Activated T-cell treated with anti-CD3 and anti-CD28 coated beads for 1 hour (primary cell): ENCODE measurements at regions not wholly inside any gene's neighbourhood (a gene's known extent, or its start where the extent isn't known, plus 50 kb on each side); places are given as distances from the start of the nearest gene placed in this dataset.

Experiments used
- DNase-seq: peaks from one replicate; pipeline ENCODE4 v3.0.0-alpha.2; 2020; ENCODE audit warnings: low read depth

DNA sequence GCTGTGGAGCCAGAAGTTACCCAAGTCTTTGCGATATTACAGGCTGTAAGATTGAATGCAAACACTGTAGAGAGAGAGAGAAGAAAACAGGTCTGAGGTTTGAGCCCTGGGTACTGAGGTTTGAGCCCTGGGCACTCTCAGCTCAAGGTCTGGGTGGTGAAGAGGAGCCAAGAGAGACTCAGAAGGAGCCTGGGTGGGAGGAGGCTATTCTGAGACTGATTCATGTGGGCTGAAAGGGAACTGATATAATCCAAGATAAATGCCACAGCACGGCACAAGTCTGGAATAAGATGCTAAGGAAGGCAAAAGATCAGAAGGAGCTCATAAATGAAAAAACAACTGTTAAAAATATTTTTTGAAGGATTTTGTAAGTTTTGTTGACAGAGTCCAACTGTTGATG is 407.6 kb upstream of the HS6ST1 start:
- DNase-seq: no peak

DNA sequence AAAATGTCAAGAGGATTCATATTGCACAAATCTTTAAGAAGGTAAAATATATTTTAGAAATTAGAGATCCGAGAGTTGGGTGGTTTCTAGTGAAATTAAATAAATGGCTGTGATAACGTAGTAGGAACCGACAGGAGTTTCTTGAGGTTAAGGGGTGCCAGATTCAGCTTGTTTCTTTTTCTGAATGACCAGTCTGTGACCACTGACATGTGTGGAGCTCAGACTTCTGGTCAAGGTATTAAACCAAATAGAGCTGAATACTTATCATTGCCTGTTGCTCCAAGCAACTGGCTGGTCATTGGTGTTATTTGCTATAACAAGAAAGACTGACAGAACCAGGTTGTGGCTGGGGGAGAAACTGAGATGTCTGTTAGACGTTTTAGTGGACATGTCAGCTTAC is 408.2 kb upstream of the HS6ST1 start:
- no peak for DNase-seq

DNA sequence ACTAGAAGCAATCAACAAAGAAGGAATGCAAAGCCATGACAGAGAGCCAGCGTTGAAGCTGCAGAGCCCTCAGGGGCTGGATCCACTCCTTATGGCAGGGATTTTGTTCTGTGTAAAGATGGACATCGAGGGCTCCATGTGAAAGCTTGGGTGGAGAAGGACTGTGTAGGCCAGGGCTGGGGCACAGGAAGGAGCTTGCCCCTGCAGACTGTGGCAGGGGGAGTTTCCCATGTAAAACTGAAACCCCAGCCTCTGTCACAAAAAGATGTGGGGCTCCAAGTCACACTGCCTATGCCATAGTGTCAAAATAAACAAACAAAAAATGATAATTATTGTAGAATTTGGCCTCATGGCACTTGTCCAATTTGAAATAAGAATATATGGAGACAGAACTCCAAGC is 408.7 kb upstream of the HS6ST1 start:
- DNase-seq: no peak

DNA sequence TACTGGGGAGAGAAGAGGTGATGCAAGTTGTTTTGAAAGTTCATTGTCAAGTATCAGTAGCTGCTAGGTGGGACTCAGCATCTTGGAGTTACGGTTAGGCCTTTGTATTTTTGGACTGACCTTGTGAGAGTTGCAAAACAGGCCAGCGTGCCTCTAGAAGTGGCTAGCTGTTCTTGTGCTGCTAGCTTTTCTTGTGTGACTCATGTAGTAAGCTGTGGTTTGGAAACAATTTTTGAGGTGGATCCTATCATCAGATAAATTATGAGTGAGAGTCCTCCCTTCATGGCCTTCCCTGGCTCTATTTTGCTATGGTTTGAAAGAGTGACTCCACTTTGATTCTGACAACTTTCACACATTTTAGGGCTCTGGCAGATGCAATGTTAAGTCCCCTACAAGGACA is 409.2 kb upstream of the HS6ST1 start:
- no peak for DNase-seq

DNA sequence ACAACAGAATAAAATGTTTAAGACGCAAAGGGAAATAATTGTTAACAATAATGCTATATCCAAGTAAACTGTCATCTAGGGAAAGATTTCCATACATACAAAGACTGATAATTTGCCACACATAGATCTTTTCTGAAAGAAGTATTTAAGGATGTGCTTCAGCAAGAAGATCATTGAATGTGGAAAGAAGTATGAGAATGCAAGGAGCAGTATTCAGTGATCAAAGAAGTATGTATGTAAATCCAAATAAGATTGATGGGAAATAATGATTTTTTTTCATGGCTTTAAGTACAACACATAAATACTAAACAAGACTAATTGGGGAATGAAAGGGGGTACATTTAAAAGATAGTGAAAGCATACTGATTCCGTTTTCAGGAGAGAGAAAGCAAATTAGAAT is 410.4 kb upstream of the HS6ST1 start:
- no peak for DNase-seq

DNA sequence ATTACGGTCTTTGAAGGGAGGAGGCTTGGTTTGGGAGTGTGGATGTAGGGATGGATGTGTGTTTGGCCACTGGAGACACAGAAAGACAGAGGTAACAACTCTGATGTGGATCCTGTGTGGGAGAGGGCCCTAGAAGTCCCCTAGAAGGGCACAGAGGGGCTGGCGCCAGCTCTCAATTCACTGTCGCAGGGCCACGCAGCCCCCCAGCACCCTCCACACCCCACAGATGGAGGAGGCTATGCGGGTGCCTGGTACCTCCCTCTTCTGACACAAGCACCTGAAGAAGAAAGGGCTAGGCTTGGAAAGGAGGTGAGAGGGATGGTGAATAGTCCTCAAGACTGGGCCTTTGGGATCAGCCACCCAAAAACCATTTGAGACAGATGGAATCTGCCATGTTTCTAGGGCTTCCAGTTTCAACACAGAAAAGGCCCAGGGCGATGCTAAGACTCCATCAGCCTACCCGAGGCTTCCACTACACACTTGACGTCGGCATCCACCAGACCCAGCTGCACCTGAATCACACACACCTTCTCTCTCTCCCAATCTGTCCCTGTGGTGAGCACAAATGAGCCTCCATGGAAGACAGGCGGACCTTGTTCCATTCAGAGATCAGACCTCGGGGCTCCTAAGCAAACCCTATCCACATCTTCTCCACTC is 413.5 kb upstream of the HS6ST1 start:
- no peak for DNase-seq

DNA sequence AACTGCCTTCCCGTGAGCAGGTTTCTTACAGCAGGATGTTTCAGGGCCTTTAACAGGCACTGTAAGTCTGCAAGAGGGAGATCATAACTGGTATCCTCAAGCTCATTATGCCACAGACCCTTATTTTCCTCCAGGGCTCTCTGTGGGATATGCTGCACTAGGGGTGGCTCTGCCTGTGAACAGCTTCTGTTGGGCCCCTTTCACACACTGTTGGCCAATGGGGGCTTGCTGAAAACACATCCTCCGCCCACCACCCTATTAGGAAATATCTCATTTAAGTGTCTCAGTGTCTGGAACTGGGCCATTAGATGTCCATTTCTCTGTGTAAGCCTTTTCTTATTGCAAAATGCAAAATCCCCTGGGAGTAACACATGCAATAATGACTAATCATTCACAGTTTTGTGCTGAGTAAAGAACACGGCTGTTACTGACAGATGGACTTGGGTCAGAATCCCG is 414.3 kb upstream of the HS6ST1 start:
- DNase-seq: no peak

DNA sequence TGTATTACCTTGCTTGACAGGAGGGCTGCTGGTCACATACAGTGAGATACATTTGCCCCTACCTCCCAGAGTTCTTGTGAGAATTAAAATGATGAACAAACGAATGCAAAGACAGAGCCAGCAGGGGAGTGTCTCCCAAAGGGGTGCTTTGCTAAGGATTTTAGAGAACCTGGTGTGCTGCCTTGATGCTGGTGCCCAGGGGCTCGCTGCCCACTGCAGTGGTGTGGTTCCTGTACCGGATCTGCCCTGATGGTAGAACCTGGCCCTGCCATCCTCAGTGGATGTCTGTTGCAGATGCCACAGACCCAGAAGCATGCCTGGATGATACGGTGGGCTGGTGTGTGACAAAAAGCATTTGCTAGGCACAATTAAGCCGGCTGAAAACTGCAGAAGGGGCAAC is 414.8 kb upstream of the HS6ST1 start:
- DNase-seq: no peak

DNA sequence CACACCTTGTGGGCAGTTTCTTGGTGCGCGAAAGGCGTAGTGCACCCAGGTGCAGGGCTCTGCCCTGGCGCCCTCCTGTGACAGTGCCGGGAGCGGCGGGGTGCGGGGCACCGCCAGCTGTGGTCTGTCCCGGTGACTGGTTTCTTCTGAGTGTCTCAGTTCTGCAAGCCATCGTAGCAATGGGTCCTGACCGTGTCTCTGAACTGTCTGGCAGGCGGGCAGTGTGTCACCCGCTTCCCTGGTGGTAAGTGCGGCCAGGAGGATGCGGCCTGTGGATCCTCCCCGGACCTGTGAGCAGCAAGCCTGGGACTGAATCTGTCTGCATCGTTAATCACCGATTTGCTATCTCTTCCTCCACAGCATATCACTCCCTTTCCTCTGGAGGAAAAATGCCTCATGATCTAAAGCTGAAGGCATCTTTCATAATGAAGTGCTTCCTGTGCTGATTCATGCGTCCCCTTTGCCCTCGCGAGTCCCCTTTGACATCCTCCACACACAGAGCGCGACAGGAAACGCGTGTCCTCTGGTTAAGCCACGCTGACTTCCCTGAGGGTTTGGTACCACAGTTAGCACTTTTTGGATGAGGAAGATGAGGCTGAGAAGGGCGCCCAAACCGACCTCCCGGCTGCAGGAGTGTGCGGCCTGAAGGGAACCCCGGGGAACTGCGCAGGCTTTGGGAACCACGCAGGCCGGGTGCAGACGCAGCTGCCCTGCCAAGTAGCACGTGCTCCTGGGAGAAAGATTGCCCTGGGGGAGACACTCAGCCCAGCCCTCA is 416.0 kb upstream of the HS6ST1 start:
- DNase-seq: no peak

DNA sequence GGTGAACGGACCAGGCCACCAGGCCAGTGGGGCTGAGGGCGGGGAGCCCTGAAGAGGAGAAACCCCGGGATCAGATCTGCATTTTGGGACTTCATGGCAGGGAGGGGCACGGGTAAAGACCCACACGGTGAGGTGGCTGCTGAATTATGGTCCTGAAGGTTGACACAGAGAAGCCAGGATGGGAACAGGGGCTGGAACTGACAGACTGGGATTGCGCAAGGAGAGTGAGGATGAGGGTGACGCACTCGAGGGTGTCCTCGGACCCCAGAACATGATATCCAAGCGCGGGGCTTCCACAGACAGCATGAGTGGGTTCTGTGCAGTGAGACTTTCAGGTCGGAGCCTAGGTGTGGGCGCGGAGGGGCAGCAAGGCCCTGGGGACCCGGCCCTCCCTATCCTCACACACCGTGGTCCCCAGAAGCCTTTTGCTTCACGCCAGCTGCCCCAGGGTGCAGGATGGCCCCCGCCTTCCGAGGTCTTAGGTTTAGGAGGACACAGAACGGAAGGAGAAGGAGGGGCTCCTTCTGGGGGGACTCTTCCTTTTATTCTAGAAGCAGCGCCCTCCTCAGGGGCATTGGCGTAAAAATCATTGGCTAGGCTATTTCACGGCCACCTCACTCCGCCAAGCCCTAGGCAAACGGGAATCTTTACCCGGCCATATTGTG is 416.8 kb upstream of the HS6ST1 start:
- DNase-seq: no peak

DNA sequence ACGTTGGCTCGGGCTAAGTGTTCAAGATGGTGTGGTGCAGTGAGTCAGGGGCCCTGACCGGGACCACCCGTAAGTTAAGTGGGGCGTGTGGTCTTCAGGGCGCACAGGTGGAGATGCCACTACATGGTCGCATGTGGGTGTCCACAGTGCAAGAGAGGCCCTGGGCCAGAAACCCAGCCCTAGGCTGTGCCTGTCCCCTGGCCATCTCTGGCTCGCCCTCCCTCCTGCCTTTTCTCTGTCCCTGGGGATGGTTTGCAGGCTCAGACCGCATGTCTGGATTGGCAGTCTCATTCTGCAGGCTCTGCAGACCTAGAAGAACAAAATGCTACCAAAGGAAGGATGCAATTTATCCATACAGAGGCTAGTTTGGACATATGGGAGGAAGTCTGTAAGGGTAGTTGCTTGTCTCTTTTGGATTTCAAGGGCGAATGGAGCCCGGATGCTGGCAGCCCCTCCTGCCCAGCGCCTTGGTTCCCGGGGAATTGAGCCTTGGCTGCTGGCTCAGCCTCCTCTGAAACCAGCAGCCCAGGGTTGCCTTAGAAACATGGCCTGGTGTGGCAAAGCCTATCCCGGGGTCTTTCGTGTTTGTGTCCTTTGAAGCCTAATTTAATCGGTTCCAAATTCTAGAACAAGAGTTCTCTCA is 417.5 kb upstream of the HS6ST1 start:
- DNase-seq: no peak

DNA sequence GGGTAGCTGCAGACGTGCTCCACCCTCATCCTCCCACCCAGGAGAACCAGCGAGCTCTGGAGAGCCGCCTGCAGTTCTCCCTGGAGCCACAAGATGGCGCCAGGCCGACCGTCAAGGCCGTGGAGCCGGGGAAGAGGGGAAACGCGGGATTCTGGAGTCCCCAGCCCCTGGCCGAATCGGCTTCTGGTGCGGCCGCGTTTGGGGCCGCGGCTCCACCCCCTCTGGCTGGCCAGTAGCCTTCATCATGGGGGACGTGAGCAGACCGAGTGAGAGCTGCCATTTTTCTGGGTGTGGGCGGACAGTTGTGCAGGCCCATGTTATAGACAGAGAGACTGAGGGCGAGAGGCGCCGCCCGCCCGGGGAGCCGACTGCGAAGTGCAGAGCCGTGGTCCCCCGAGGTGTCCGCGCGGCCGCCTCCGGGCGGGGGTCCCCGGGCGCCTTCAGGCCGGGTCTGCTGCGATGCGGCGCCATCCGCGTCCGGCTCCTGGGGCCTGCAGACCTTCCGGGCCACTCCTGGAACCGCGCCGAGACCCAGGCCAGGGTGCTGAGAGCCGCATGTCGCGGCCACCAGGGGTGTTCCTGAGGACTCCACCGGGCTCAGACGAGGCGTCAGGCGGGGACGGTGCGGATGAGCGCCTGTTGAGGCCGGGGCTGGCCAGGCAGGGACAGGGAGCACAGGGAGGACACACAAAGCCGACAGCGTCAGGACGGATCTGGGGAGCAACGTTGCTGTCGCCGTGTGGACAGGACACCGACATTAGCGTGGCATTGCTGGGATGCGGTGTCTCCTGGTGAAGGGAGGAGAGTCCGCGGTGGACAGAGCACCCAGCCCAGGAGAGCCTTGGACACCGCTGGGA is 418.2 kb upstream of the HS6ST1 start:
- peak; percentile 30 for DNase-seq

DNA sequence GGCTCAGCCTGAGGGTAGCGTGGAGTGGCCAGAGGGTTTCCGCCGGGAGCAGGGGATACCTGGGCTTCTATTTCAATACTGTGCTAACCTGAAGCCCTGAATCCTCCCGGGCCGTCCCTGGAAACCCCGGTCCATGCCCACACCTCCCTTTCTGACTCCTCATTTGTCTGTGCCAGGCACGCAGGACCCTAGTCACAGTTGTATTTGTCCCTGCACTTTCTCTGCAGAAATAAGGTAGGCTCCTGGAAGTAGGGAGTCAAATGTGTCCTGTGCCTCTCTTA is 418.8 kb upstream of the HS6ST1 start:
- no peak for DNase-seq

DNA sequence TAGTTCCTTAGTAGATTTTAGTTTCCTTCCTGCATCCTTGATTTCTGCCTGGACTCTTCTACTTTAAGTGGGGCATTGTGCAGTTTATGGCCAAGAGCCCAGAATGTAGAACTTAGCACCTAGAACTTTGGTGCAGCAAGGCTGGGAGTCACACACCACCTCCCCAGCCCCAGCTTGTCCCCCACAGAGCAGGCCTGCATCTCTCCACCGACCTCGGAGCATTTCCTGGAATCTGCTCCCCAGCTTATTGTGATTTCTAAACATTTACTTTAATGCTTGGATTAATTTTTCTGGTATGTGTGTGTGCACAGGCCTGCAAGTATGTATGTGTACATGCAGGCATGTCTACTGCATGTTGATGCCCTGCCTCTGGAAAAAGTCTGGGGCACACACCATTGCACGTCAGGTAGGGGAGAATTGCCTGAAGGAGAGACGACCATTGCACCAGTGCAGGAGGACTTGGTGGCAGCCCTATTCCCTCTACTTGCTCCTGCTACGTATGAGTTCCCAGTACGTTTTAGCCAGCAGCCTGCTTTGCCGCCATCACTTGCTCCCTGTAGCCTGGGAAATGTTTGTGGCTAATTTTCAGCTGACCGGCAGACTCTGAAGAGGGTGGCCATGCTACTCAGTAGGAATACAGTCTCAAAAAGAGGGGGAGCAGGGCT is 419.9 kb upstream of the HS6ST1 start:
- no peak for DNase-seq

DNA sequence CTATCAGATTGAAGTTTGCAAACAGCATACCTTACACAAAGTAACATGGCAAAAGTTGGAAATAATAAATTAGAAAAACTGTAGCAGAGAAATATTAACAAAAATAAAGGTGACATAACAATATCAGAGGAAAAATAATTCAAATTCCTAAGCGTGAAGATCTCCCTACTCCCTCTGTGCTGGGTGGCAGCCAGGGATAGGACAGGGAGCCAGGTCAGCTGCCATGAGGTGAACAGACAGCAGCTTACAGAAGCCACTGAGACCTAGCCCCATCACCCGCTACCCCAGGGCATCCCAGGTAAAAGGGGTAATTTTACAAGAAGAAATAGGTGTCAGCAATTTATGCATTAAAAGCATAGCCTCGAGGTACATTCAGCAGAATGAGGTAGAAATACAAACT is 423.8 kb upstream of the HS6ST1 start:
- DNase-seq: no peak

DNA sequence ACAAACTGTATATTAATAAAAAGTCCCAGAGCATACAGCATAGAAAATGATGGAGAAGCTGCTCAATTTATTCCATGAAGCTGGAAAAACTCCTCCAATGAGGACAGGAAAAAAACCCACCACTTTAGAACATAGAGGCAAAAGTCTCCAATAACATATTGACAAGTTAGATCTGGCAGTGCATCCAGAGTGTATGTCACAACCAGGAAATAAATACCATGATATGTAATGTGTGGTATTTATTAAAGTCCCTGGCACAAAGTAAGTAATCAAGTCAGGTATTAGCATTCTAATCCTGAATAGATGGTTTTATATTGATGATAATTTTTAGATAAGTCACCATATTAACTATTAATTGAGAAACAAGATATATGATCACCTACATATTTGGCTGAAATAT is 427.3 kb upstream of the HS6ST1 start:
- no peak for DNase-seq

DNA sequence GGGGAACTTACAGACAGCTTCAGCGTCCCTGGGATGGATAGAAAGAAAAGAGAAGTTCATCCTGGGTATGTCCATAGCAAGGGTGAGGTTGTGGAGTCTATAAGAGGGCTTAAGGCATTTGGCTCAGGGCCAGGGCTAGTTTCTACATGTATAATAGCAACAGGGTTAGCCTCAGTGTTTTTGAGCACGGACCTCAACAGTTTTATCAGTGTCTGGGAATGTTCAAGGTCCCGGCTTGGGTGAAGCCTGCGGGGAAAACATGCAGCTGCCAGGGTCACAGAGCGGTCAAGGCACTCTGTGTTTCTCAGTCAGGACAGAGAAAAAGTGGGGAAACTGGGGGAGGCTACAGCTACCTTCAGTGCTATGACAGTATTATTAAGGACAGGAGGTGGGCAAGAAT is 427.7 kb upstream of the HS6ST1 start:
- DNase-seq: no peak

DNA sequence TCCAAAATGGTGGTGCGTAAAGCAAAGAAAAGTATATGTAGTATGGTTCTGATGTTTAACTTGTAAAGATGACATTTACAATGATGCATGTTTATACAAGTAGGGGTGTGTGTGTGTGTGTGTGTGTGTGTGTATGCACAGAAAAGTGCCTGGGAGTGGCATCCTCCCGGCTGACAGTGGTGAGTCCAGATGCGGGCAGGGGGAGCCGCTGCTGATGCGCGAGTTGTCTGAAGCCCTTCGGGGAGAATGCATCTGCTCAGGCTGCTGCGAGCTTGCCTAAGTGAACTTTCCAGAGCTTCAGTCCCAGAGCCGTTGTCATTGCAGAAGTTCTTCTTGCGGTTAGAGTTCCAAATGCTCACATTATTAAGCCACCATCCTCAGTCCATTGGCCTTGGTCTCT is 429.7 kb upstream of the HS6ST1 start:
- DNase-seq: no peak

DNA sequence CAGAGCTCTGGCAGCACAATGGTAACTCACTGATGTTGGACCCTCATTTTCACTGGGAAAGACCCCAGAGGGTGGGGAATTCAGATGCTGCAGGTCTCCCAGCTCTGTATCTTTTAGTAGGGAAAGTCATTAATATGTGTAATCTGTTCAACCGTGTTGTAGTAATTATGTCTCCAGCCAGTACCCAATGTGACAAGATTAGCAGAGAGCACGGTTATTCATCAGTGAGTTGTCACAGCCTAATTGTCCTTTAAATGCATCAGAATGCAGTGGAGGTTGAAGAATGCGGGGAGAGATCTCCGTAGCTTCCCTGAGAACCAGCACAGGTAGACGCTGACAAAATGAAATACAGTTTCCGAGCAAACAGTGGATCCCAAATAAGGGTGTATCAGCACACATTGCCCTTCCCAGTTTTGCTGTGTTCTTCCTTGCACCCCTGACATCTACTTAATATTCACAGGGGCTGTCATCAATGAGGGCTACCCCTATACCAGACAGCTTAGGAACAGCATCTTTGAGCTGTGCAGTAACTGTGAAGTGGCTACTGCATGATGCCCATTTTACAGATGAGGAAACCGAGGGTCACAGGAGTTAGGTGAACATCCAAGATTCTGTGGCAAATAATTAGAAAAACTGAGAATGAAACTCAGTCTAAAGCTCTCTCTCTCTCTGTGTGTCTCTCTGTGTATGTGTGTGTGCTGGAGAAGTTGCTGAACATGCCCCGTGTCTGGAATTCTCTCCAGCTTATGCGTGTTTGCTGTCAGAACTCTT is 430.4 kb upstream of the HS6ST1 start:
- no peak for DNase-seq

DNA sequence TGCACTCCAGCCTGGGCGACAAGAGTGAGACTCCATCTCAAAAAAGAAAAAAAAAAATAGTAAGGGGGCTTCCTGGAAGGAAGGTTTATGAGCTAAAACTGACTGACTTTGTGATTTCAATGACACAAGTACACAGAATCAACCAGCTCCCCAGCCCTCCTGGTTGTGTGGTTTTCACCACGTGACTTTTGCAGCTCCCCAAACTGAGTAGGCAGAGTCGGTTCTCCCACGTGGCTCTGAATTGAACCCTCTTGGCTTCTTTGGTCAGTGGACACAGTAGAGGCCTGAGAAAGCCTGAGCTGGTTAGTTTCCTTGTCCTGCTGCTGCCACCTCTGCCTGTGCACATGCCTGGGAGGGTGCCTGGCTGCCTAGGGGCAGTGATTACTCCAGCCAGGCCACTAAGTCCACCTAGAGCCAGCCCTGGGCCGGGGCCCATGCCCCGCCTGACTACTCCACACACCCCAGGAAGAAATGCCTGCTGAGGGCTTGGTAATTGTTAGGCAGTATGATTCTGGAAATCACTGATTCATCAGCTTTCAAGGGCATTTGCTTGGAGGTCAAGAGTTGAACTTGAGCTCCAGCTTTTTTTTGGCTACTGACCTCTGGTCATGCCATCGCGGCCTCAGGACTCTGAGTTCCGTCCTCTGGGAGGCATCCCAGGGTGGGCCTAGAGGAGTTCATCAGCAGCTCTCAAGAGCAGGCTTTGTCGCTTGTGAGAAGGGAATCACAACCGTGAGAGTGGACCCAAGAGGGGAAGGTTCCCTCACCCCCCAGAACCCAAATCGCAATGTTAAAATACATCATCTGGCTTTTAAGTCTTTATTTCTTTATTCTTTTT is 431.9 kb upstream of the HS6ST1 start:
- DNase-seq: no peak
